HUES6 (cell line): ENCODE measurements at regions not wholly inside any gene's neighbourhood (a gene's known extent, or its start where the extent isn't known, plus 50 kb on each side); places are given as distances from the start of the nearest gene placed in this dataset.

Experiments used
- H3K27ac ChIP-seq: 2 replicates; pipeline ENCODE4 v1.7.0; 2013; ENCODE audit warnings: low read depth, mild to moderate bottlenecking, low read length, inconsistent platforms
- H3K27me3 ChIP-seq: 2 replicates; pipeline ENCODE4 v1.6.1; 2013; ENCODE audit warnings: low read length; ENCODE audit not compliant: control insufficient read depth, insufficient read depth
- H3K36me3 ChIP-seq: 2 replicates; pipeline ENCODE4 v1.6.1; 2013; ENCODE audit warnings: low read length; ENCODE audit not compliant: control insufficient read depth, insufficient read depth
- H3K4me1 ChIP-seq: 2 replicates; pipeline ENCODE4 v1.6.1; 2013; ENCODE audit warnings: low read length; ENCODE audit not compliant: control insufficient read depth, insufficient read depth
- H3K4me3 ChIP-seq: 2 replicates; pipeline ENCODE4 v1.5.1; 2013; ENCODE audit warnings: low read depth, low read length
- H3K9ac ChIP-seq: one replicate; pipeline ENCODE4 v1.6.1; 2013; ENCODE audit warnings: mild to moderate bottlenecking, low read length
- H3K9me3 ChIP-seq: 2 replicates; pipeline ENCODE4 v1.6.1; 2013; ENCODE audit warnings: low read depth, low read length; ENCODE audit not compliant: control insufficient read depth, insufficient read depth

DNA sequence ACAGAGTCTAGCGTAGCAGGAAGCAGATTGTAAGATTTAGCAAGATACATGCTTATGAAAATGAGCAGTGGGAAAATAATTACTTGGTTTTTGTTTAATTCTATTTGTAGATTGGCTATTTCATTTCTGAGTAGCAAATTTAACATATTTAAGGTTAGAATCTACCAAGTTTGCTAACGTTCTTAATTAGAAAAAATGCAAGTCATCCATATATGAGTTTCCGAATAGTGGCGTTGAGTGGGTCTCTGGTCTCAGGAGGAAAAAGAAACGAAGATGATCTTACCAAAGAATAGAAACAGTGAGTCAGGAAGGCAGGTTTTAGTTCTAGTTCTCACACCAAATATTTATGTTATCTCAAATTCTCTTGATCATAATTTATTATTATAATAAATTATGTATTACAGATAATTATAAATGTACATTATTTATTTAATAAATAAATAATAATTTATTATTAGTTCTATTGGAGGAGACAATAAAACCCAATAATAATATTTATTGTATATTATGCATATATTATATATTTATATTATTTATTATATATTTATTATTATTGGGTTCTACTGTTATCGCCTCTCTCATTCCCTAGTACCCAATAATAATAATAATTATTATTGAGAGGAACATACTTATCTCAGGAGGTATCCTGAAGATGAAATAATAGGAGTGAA, 194.3 kb upstream of the PITRM1 start:
- Histone ChIP-seq H3K9me3 (peaks cover 23% of the 10 kb centered on the region), H3K4me3 (no peak overlapping the region), H3K27ac (no peak overlapping the region), H3K36me3 (no peaks in the 10 kb centered on the region), H3K4me1 (no peaks in the 10 kb centered on the region), H3K9ac (no peak overlapping the region), H3K27me3 (no peaks in the 10 kb centered on the region)

DNA sequence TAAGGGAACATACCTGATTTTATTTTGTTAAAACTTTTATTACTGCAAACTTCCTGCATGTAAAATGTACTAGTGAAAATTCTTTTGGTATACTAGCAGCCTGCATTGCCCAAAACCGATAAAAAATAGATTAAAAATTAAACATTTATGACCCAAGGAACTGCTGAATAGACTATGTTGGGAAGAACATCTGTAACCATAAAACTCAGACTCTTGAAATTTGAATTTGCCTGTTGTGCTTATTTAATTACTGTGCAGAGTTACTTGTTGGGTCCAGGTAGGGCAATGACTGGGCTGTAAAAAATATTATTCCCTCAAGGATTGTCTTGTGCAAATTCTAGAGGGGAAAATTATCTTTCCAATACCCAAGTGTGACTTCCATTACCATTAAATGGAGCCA, 193.5 kb upstream of the PITRM1 start:
- Histone ChIP-seq H3K36me3 (no peaks in the 10 kb centered on the region), H3K9me3 (peaks cover 29% of the 10 kb centered on the region), H3K4me1 (no peaks in the 10 kb centered on the region), H3K4me3 (no peak overlapping the region), H3K9ac (no peak overlapping the region), H3K27me3 (no peaks in the 10 kb centered on the region), H3K27ac (no peak overlapping the region)

DNA sequence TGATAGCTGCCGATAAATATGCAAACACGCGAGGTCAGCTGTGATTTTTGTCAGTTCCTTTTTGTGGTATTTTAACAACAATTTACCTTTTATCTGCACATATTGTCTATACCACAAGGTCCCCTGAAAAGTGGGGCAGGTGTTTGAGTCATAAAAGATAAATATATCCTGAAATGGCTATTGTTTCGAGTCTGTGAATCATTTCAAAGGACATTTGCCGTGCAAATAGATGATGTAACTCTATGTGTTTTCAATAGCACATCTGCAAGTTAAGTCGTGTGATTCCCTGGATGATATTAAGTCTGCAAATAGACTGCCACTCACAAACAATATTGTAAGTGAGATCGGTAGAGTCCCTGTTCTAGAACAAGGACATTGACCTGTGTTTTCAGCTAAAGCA, 193.0 kb upstream of the PITRM1 start:
- Histone ChIP-seq H3K36me3 (no peaks in the 10 kb centered on the region), H3K4me3 (no peak overlapping the region), H3K27ac (no peak overlapping the region), H3K4me1 (no peaks in the 10 kb centered on the region), H3K9ac (no peak overlapping the region), H3K9me3 (peaks cover 31% of the 10 kb centered on the region), H3K27me3 (no peaks in the 10 kb centered on the region)

DNA sequence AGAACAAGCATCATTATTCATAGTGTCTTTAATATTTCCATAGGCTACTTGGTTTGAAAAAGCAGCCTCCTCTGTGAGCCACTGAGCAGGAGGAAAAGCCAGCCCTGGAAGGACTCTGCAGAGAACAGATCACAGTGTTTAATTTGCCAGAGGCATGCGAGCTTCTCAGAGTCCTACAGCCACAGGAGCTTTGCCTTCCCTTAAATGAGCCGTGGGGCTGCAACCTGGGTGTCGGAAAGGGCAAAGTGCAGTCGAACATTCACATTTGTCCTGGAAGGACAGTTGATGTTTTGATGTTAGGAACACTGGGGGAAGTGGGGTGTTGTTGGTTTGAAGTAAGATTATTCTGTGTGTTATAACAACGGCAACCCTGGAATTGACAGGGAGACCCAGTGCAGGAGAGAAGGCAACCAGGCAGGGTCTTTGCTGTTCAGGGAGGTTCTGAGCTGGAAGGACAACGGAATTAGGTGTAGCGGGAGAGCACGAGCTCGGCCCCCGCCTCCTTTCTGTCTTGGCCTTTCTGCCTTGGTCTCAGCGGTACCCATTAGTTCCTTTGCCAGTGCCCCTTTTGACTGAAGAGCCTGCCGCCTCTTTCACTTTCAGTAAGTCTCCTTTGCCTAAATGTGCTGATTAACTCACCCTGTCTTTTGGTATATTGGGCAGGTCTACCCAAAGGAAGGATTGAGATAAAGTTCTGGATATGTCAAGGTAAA, 192.3 kb upstream of the PITRM1 start:
- H3K9me3 ChIP-seq: peaks cover 37% of the 10 kb centered on the region
- H3K9ac ChIP-seq: no peak overlapping the region
- no peaks in the 10 kb centered on the region for H3K4me1 ChIP-seq
- no peaks in the 10 kb centered on the region for H3K27me3 ChIP-seq
- H3K36me3 ChIP-seq: no peaks in the 10 kb centered on the region
- no peak overlapping the region for H3K27ac ChIP-seq
- no peak overlapping the region for H3K4me3 ChIP-seq

DNA sequence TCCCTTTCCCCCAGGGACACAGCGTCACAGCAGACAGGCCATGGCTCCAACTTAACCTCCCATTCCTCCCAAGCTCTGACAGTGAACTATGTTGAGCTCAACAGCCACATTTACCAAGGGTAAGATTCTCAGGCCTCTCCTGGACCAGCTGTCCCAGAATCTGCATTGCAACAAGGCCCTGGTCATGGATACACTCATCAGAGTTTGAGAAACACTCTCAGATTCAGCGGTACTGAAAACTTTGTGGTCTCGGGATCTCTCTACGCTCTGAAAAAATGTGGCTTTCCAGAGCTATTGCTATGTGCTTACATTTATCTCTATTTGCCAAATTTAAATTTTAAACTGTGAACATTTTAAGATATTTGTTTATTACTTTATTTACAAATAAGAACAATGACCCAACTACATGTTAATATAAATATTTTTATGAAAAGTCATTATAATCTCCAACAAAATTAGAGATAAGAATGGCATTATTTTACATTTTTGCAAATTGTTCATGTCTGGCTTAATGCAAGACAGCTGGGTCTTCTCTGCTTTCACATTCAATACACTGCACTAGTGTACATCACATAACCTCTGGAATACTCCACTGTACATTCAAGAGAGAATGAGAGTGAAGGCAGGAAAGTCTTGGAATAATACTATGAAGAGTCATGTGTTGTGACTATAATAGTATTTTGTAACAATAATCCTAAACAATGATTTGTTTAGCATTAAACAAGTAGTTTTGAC, 190.9 kb upstream of the PITRM1 start:
- Histone ChIP-seq H3K27ac (no peak overlapping the region), H3K4me1 (no peaks in the 10 kb centered on the region), H3K9me3 (peaks cover 46% of the 10 kb centered on the region), H3K9ac (no peak overlapping the region), H3K27me3 (no peaks in the 10 kb centered on the region), H3K36me3 (no peaks in the 10 kb centered on the region), H3K4me3 (no peak overlapping the region)

DNA sequence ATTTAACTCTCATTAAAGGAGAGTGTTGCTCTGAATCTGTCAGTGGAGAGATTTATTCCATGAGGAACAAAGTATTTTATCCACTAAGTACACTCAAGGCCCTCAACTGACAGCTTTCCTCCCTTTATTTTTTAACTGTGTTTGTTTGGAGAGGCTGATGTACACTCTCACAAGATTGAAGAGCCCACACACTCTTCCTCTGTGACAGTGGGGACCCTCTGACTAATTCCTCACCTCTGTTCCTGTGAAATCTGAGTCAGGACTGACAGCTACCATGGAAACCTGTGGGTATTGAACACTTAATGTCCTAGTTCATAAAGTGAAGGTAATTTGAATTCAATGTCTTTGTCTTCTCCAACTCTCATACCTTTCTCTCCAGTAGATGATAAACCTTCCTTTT, 189.8 kb upstream of the PITRM1 start:
- Histone ChIP-seq H3K27ac (no peak overlapping the region), H3K9me3 (peaks cover 50% of the 10 kb centered on the region), H3K27me3 (no peaks in the 10 kb centered on the region), H3K36me3 (no peaks in the 10 kb centered on the region), H3K9ac (no peak overlapping the region), H3K4me3 (no peak overlapping the region), H3K4me1 (no peaks in the 10 kb centered on the region)

DNA sequence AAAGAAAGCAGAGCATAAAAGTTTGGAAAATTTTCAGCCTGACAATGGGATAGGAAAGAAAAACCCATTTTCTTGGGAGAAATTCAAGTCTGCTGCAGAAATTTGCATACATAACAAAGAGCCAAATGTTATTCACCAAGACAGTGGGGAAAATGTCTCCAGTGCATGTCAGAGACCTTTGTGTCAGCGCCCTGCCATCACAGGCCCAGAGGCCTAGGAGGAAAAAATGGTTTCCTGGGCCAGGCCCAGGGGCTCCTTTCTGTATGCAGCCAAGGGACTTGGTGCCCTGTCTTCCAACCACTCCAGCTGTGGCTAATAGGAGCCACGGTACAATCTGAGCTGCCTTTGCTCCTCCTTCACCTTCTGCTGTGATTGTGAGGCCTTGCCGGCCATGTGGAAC, 189.1 kb upstream of the PITRM1 start:
- H3K36me3 ChIP-seq: no peaks in the 10 kb centered on the region
- H3K9me3 ChIP-seq: peaks cover 52% of the 10 kb centered on the region
- H3K4me1 ChIP-seq: no peaks in the 10 kb centered on the region
- H3K4me3 ChIP-seq: no peak overlapping the region
- no peak overlapping the region for H3K27ac ChIP-seq
- no peaks in the 10 kb centered on the region for H3K27me3 ChIP-seq
- no peak overlapping the region for H3K9ac ChIP-seq

DNA sequence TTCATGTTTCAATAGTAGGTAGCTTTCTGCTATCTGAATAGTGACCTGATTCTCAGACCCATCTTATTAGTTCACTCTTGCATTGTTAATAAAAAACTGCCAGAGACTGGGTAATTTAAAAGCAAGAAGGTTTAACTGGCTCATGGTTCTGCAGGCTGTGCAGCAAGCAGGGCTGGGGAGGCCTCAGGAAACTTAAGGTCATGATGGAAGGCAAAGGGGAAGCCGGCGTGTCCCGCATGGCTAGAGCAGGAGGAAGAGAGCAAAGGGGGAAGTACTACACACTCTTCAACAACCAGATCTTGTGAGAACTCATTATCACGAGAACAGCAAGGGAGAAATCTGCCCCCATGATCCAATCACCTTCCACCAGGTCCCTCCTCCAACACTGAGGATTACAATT, 185.2 kb upstream of the PITRM1 start:
- no peaks in the 10 kb centered on the region for H3K36me3 ChIP-seq
- no peak overlapping the region for H3K9ac ChIP-seq
- no peaks in the 10 kb centered on the region for H3K4me1 ChIP-seq
- no peak overlapping the region for H3K27ac ChIP-seq
- peaks cover 48% of the 10 kb centered on the region for H3K9me3 ChIP-seq
- H3K4me3 ChIP-seq: no peak overlapping the region
- H3K27me3 ChIP-seq: no peaks in the 10 kb centered on the region

DNA sequence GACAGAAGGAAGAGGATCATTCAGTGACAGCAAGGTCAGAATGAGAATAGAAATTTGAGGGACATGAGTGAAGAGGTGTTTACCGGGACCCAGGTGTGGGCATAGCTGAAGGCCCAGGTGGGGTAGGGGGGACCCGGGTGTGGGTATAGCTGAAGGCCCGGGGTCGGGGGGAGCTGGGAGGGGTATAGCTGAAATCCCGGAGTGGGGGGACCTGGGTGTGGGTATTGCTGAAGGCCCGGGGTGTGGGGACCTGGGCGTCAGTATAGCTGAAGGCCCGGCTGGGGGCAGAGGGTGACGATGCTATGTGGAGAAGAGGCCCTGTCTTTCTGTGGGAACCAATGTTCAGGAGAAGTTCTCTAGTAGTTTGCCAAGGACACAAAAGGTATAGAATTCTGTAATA, 183.0 kb upstream of the PITRM1 start:
- Histone ChIP-seq H3K27ac (no peak overlapping the region), H3K9me3 (peaks cover 29% of the 10 kb centered on the region), H3K36me3 (no peaks in the 10 kb centered on the region), H3K27me3 (no peaks in the 10 kb centered on the region), H3K4me1 (no peaks in the 10 kb centered on the region), H3K9ac (no peak overlapping the region), H3K4me3 (no peak overlapping the region)

DNA sequence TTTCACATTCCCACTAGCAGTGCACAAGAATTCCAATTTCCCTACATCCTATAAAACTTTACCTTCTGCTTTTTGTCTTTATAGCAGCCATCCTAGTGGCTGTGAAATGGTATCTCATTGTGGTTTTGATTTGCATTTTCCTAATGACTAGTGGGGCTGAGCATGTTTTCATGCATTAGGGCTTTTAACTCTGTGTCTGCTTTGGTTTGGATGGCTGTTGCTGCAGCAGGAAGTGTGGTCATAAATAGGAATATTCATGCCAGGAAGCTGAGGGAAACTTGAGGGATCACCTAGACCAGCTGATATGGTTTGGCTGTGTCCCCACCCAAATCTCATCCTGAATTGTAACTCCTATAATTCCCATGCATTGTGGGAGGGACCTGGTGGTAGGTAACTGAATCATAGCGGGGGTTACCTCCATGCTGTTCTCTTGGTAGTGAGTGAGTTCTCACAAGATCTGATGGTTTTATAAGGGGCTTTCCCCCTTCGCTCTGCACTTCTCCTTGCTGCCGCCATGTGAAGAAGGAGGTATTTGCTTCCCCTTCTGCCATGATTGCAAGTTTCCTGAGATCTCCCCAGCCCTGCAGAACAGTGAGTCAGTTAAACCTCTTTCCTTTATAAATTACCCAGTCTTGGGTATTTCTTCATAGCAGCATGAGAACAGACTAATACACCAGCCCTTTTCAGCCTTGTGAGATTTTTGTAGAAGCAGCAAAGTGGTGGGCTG, 181.8 kb upstream of the PITRM1 start:
- Histone ChIP-seq H3K9ac (no peak overlapping the region), H3K27me3 (no peaks in the 10 kb centered on the region), H3K9me3 (peaks cover 17% of the 10 kb centered on the region), H3K4me3 (no peak overlapping the region), H3K4me1 (no peaks in the 10 kb centered on the region), H3K36me3 (no peaks in the 10 kb centered on the region), H3K27ac (no peak overlapping the region)

DNA sequence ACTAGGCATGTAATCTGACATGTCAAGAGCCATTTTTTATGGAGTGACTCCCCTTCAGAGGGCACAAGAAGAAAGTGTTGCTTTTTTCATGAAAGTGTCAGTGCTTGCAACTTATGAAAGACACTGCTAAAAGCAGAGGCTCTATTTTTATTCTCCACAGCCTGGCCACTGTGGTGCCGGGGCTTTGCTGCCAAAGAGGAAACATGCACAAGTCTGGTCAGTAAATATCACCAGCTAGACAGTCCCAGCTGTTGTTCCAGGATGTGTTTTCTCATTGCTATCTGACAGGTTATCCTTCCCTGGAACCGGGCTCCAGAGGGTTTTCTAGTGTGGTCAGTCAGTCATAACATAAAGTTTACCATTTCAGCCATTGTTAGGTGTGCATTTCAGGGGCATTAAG, 180.7 kb upstream of the PITRM1 start:
- H3K4me3 ChIP-seq: no peak overlapping the region
- no peak overlapping the region for H3K27ac ChIP-seq
- H3K9ac ChIP-seq: no peak overlapping the region
- no peaks in the 10 kb centered on the region for H3K4me1 ChIP-seq
- H3K36me3 ChIP-seq: no peaks in the 10 kb centered on the region
- no peaks in the 10 kb centered on the region for H3K27me3 ChIP-seq
- H3K9me3 ChIP-seq: peaks cover 12% of the 10 kb centered on the region; the same call in 1 of the 2 replicates
